H1 (cell line): ENCODE measurements at regions not wholly inside any gene's neighbourhood (a gene's known extent, or its start where the extent isn't known, plus 50 kb on each side); places are given as distances from the start of the nearest gene placed in this dataset.

ENCODE experiments used
- CTCF ChIA-PET: fragments of 300-600 bp; sonication (Branson Sonifier 250); formaldehyde crosslinking; loops from one replicate; lab custom pipeline; 2021; ENCODE audit not compliant: partially characterized antibody; lab: Charles Lee
- POLR2A ChIA-PET: fragments of 300-600 bp; sonication (Branson Sonifier 250); formaldehyde crosslinking; loops from one replicate; lab custom pipeline; 2021; ENCODE audit warnings: inconsistent platforms; ENCODE audit not compliant: partially characterized antibody; lab: Charles Lee
- DNase-seq, 2 experiments: peaks; one replicate each; pipeline versions ENCODE4 v3.0.0 to v3.0.0-alpha.2; 2010 to 2022; ENCODE audit warnings: low spot score in 2 of 2, low read depth in 1 of 2, mixed read lengths in 1 of 2
- FAIRE-seq: peaks from 2 replicates; lab custom pipeline; 2011; peaks lifted over from hg19 to GRCh38; lab: Jason Lieb, UNC
- H2AFZ ChIP-seq: 2 replicates; pipeline ENCODE4 v1.8.1; 2012; ENCODE audit warnings: low read length, inconsistent platforms
- H2AK5ac ChIP-seq: 2 replicates; pipeline ENCODE4 v1.6.1; 2013; ENCODE audit warnings: low read depth, low read length
- H2BK120ac ChIP-seq: replicated peaks from 2 replicates; pipeline ENCODE3; 2013; ENCODE audit warnings: low read depth, low read length, inconsistent platforms
- H2BK12ac ChIP-seq: 2 replicates; pipeline ENCODE4 v1.6.1; 2013; ENCODE audit warnings: low read depth, low read length
- H2BK15ac ChIP-seq: 2 replicates; pipeline ENCODE4 v1.6.1; 2013; ENCODE audit warnings: low read length
- H2BK20ac ChIP-seq: 2 replicates; pipeline ENCODE4 v1.6.1; 2013; ENCODE audit warnings: low read length
- H2BK5ac ChIP-seq: 2 replicates; pipeline ENCODE4 v1.6.1; 2013; ENCODE audit warnings: low read depth, low read length
- H3K14ac ChIP-seq: 2 replicates; pipeline ENCODE4 v1.6.1; 2013; ENCODE audit warnings: inconsistent platforms; ENCODE audit not compliant: insufficient read length
- H3K18ac ChIP-seq: 2 replicates; pipeline ENCODE4 v1.6.1; 2013; ENCODE audit warnings: low read length; ENCODE audit errors: extremely low read depth
- H3K23ac ChIP-seq: 2 replicates; pipeline ENCODE4 v1.6.1; 2013; ENCODE audit warnings: inconsistent platforms; ENCODE audit not compliant: insufficient read length
- H3K23me2 ChIP-seq: 2 replicates; pipeline ENCODE4 v1.6.1; 2013; ENCODE audit warnings: low read depth, low read length
- H3K27ac ChIP-seq: 2 replicates; pipeline ENCODE4 v1.6.1; 2011; ENCODE audit warnings: low read depth, low read length, inconsistent platforms
- H3K27me3 ChIP-seq, 4 experiments: replicated peaks in 1 of 4; 1 replicate in 1 of 4; 2 replicates in 3 of 4; pipeline versions ENCODE4 v1.6.1 to v1.8.1; 2011 to 2013; ENCODE audit warnings: low read length in 3 of 4, mild to moderate bottlenecking in 3 of 4, inconsistent platforms in 2 of 4, mixed read lengths in 2 of 4, moderate library complexity in 1 of 4; ENCODE audit not compliant: control insufficient read depth in 3 of 4, insufficient read depth in 3 of 4; ENCODE audit errors: extremely low read depth in 1 of 4
- H3K36me3 ChIP-seq, 4 experiments: 2 replicates each; pipeline versions ENCODE4 v1.6.1 to v1.8.1; 2011 to 2013; ENCODE audit warnings: mild to moderate bottlenecking in 4 of 4, low read length in 3 of 4, moderate library complexity in 2 of 4, control low read depth in 1 of 4, inconsistent platforms in 1 of 4; ENCODE audit not compliant: insufficient read depth in 4 of 4, control insufficient read depth in 2 of 4
- H3K4ac ChIP-seq: replicated peaks from 2 replicates; pipeline ENCODE3; 2013; ENCODE audit warnings: low read length, low read depth, mixed read lengths, inconsistent platforms; ENCODE audit not compliant: insufficient read length
- H3K4me1 ChIP-seq, 4 experiments: replicated peaks in 1 of 4; 1 replicate in 1 of 4; 2 replicates in 3 of 4; pipeline versions ENCODE4 v1.6.1 to v1.8.1; 2011 to 2013; ENCODE audit warnings: low read length in 3 of 4, inconsistent platforms in 2 of 4, mixed read lengths in 1 of 4; ENCODE audit not compliant: insufficient read depth in 4 of 4, control insufficient read depth in 3 of 4
- H3K4me2 ChIP-seq, 2 experiments: 2 replicates each; pipeline versions ENCODE4 v1.6.1 to v1.8.1; 2011 to 2013; ENCODE audit warnings: low read depth in 2 of 2, low read length in 2 of 2, control low read depth in 1 of 2, inconsistent platforms in 1 of 2, mild to moderate bottlenecking in 1 of 2; ENCODE audit not compliant: insufficient read depth in 1 of 2
- H3K4me3 ChIP-seq, 4 experiments: fragments of 200-600, 300-600 bp in 1 of 4; sonication (generic), shearing (Covaris generic), sonication (Bioruptor Twin) in 1 of 4; 2 replicates each; pipeline versions ENCODE4 v1.5.1 to v1.8.1; 2011 to 2016; ENCODE audit warnings: low read length in 4 of 4, low read depth in 3 of 4, control low read depth in 2 of 4, inconsistent platforms in 2 of 4, mild to moderate bottlenecking in 2 of 4, mixed read lengths in 1 of 4, moderate library complexity in 1 of 4; ENCODE audit not compliant: insufficient read depth in 2 of 4; ENCODE audit errors: extremely low read depth in 1 of 4
- H3K56ac ChIP-seq: replicated peaks from 2 replicates; pipeline ENCODE3; 2013; ENCODE audit warnings: low read depth, mild to moderate bottlenecking, mixed read lengths, low read length, inconsistent platforms; ENCODE audit not compliant: insufficient read length
- H3K79me1 ChIP-seq: 2 replicates; pipeline ENCODE4 v1.6.1; 2013; ENCODE audit warnings: low read depth, low read length, control low read depth
- H3K79me2 ChIP-seq, 2 experiments: 2 replicates each; pipeline versions ENCODE4 v1.6.1 to v1.8.1; 2012 to 2013; ENCODE audit warnings: low read length in 2 of 2, mild to moderate bottlenecking in 2 of 2, inconsistent platforms in 1 of 2; ENCODE audit not compliant: insufficient read depth in 2 of 2, control insufficient read depth in 1 of 2
- H3K9ac ChIP-seq, 4 experiments: replicated peaks in 1 of 4; 1 replicate in 1 of 4; 2 replicates in 3 of 4; pipeline versions ENCODE4 v1.6.1 to v1.8.1; 2011 to 2013; ENCODE audit warnings: low read depth in 3 of 4, low read length in 3 of 4, control low read depth in 2 of 4, mild to moderate bottlenecking in 2 of 4, moderate library complexity in 2 of 4, inconsistent platforms in 1 of 4; ENCODE audit errors: extremely low read depth in 1 of 4
- H3K9me3 ChIP-seq, 2 experiments: 2 replicates each; pipeline versions ENCODE4 v1.6.1 to v1.8.1; 2012 to 2013; ENCODE audit warnings: mild to moderate bottlenecking in 2 of 2, moderate library complexity in 2 of 2, control low read depth in 1 of 2, inconsistent platforms in 1 of 2, low read depth in 1 of 2, low read length in 1 of 2, mixed read lengths in 1 of 2; ENCODE audit not compliant: insufficient read depth in 2 of 2
- H4K20me1 ChIP-seq, 2 experiments: replicated peaks in 1 of 2; 2 replicates each; pipeline versions ENCODE3 to v1.8.1; 2011 to 2013; ENCODE audit warnings: inconsistent platforms in 2 of 2, low read length in 2 of 2, mild to moderate bottlenecking in 1 of 2; ENCODE audit not compliant: insufficient read depth in 2 of 2, control insufficient read depth in 1 of 2
- H4K5ac ChIP-seq: 2 replicates; pipeline ENCODE4 v1.6.1; 2013; ENCODE audit warnings: low read length, low read depth, mixed read lengths, inconsistent platforms; ENCODE audit not compliant: insufficient read length
- H4K8ac ChIP-seq: 2 replicates; pipeline ENCODE4 v1.8.0; 2013; ENCODE audit warnings: mild to moderate bottlenecking, moderate library complexity, low read length, inconsistent platforms; ENCODE audit not compliant: insufficient read depth; ENCODE audit errors: extremely low read depth
- H4K91ac ChIP-seq: replicated peaks from 2 replicates; pipeline ENCODE3; 2013; ENCODE audit warnings: low read length, mixed read lengths, inconsistent platforms; ENCODE audit not compliant: insufficient read length
- JUND ChIP-seq: IDR thresholded peaks from 2 replicates; pipeline ENCODE4 v1.6.1; 2011; ENCODE audit warnings: mild to moderate bottlenecking, improper control_type of control experiment, low read length
- NANOG ChIP-seq: IDR thresholded peaks from 2 replicates; pipeline ENCODE4 v1.6.1; 2011; ENCODE audit warnings: low read length, low read depth, mild to moderate bottlenecking, inconsistent platforms; ENCODE audit not compliant: insufficient read depth, poor library complexity, severe bottlenecking
- RBBP5 ChIP-seq: IDR thresholded peaks from 2 replicates; pipeline ENCODE4 v1.7.1; 2012; ENCODE audit warnings: low read depth, mild to moderate bottlenecking, inconsistent platforms, low read length, moderate library complexity, borderline replicate concordance
- SP1 ChIP-seq: IDR thresholded peaks from 2 replicates; pipeline ENCODE4 v1.6.1; 2011; ENCODE audit warnings: low read depth, low read length
- ZNF274 ChIP-seq: IDR thresholded peaks from 2 replicates; pipeline ENCODE4 v1.7.0; 2012; ENCODE audit warnings: low read length, borderline replicate concordance; ENCODE audit errors: extremely low read depth
- WGBS, 2 experiments: shearing (Covaris generic) in 1 of 2; methylation state at CpG; one replicate each; pipeline versions ENCODE4 v1.1.6 to v1.1.7; 2013 to 2015; ENCODE audit warnings: low lambda C conversion rate in 2 of 2, mixed read lengths in 2 of 2, inconsistent platforms in 1 of 2, low coverage in 1 of 2, missing lambda C conversion rate in 1 of 2; ENCODE audit not compliant: insufficient replicate concordance in 2 of 2, insufficient coverage in 1 of 2, insufficient read length in 1 of 2; ENCODE audit errors: extremely low coverage in 1 of 2, missing lambda C conversion rate in 1 of 2; 5-methylcytosine and 5-hydroxymethylcytosine counted together

- DNase-seq: no peak
- Histone ChIP-seq H3K79me2 (no peaks in the 10 kb centered on the region), H3K56ac (no peak overlapping the region), H2AK5ac (no peak overlapping the region), H3K4me3 (no peak overlapping the region), H3K27me3 (no peaks in the 10 kb centered on the region), H4K20me1 (no peaks in the 10 kb centered on the region), H2BK15ac (no peak overlapping the region), H4K8ac (no peak overlapping the region), H3K4me1 (no peaks in the 10 kb centered on the region), H2AFZ (no peak overlapping the region), H4K91ac (no peak overlapping the region), H3K14ac (no peak overlapping the region), H3K9me3 (no peaks in the 10 kb centered on the region), H2BK120ac (no peak overlapping the region), H3K36me3 (no peaks in the 10 kb centered on the region; a peak in 1 of 8 replicates), H2BK20ac (no peak overlapping the region)
- WGBS, 2 experiments: 92% methylated on average over 2 of the region's 2 CpGs; no CpG with 5 or more reads in 1 of the 2 experiments
- TF ChIP-seq NANOG (no peak), ZNF274 (no peak), RBBP5 (no peak), JUND (no peak), SP1 (no peak)
- TF ChIP-seq, all 59 proteins: peak for 0
- Histone ChIP-seq H3K79me1 (no peaks in the 10 kb centered on the region), H3K23me2 (no peaks in the 10 kb centered on the region), H2BK5ac (no peak overlapping the region), H3K23ac (no peak overlapping the region), H2BK12ac (no peak overlapping the region), H4K5ac (no peak overlapping the region), H3K9ac (no peak overlapping the region), H3K4ac (no peak overlapping the region), H3K18ac (no peak overlapping the region), H3K27ac (no peak overlapping the region), H3K4me2 (no peak overlapping the region)
- FAIRE-seq: no peak
- POLR2A ChIA-PET: no interaction called here
- CTCF ChIA-PET: interaction anchor here (0.7 kb wide), 1 partner anchor 514 kb away, joined by 3 read pairs; no protein-coding TSS in a partner anchor
Observed at GRCh38 chr2:149989447-149990063, 402.0 kb upstream of the MMADHC start.
